ENCODE measurements at regions not wholly inside any gene's neighbourhood (a gene's known extent, or its start where the extent isn't known, plus 50 kb on each side); places are given as distances from the start of the nearest gene placed in this dataset.

GRCh38 chr11:15698855-15699254 lies 584.1 kb downstream of the INSC start:
- Histone ChIP-seq H3K4me3 (ENCODE audit: low read length) (no peak overlapping the region), H2AK5ac (ENCODE audit: low read length) (no peak overlapping the region), H4K8ac (ENCODE audit: low read depth, low read length) (no peak overlapping the region), H2BK5ac (ENCODE audit: low read length) (no peak overlapping the region), H3K9ac (ENCODE audit: low read length) (no peak overlapping the region), H4K5ac (ENCODE audit: low read length) (no peak overlapping the region), H3K56ac (ENCODE audit: low read length) (no peak overlapping the region), H3K27me3 (ENCODE audit: insufficient read depth, low read length, poor library complexity) (no peaks in the 10 kb centered on the region), H3K27ac (ENCODE audit: low read depth, low read length) (no peak overlapping the region), H3K36me3 (ENCODE audit: control insufficient read depth, insufficient read depth, low read length) (no peaks in the 10 kb centered on the region), H3K79me1 (ENCODE audit: low read length) (no peaks in the 10 kb centered on the region), H3K4ac (ENCODE audit: low read depth, low read length) (no peak overlapping the region), H3K18ac (ENCODE audit: low read length) (no peak overlapping the region), H2BK15ac (replicated peaks; ENCODE audit: low read depth) (no peak overlapping the region), H3K4me1 (ENCODE audit: control insufficient read depth, low read depth, low read length) (no peaks in the 10 kb centered on the region), H2BK120ac (ENCODE audit: low read depth, low read length) (no peak overlapping the region), H3K79me2 (ENCODE audit: control insufficient read depth, insufficient read depth, low read length) (no peaks in the 10 kb centered on the region), H3K23ac (ENCODE audit: low read length) (no peak overlapping the region), H3K4me2 (ENCODE audit: low read length) (no peak overlapping the region)
- no peak for DNase-seq
- WGBS (ENCODE audit: extremely low coverage, insufficient coverage, low lambda C conversion rate): no CpG with 5 or more reads among the region's 3 CpGs

- no peak overlapping the region for H3K23ac ChIP-seq (ENCODE audit: low read length)
- no peak overlapping the region for H3K4me3 ChIP-seq (ENCODE audit: low read length)
- H2BK15ac ChIP-seq (replicated peaks; ENCODE audit: low read depth): no peak overlapping the region
- H4K8ac ChIP-seq (ENCODE audit: low read depth, low read length): no peak overlapping the region
- DNase-seq: no peak
- no peak overlapping the region for H3K18ac ChIP-seq (ENCODE audit: low read length)
- H3K4me2 ChIP-seq (ENCODE audit: low read length): no peak overlapping the region
- no peaks in the 10 kb centered on the region for H3K79me1 ChIP-seq (ENCODE audit: low read length)
- H3K56ac ChIP-seq (ENCODE audit: low read length): no peak overlapping the region
- no peaks in the 10 kb centered on the region for H3K36me3 ChIP-seq (ENCODE audit: control insufficient read depth, insufficient read depth, low read length)
- no peak overlapping the region for H3K9ac ChIP-seq (ENCODE audit: low read length)
- WGBS (ENCODE audit: extremely low coverage, insufficient coverage, low lambda C conversion rate): no CpG with 5 or more reads among the region's 3 CpGs
- no peak overlapping the region for H2AK5ac ChIP-seq (ENCODE audit: low read length)
- H3K4ac ChIP-seq (ENCODE audit: low read depth, low read length): no peak overlapping the region
- H3K27ac ChIP-seq (ENCODE audit: low read depth, low read length): no peak overlapping the region
- H4K5ac ChIP-seq (ENCODE audit: low read length): no peak overlapping the region
- no peak overlapping the region for H2BK120ac ChIP-seq (ENCODE audit: low read depth, low read length)
- H2BK5ac ChIP-seq (ENCODE audit: low read length): no peak overlapping the region
- H3K79me2 ChIP-seq (ENCODE audit: control insufficient read depth, insufficient read depth, low read length): no peaks in the 10 kb centered on the region
- H3K4me1 ChIP-seq (ENCODE audit: control insufficient read depth, low read depth, low read length): no peaks in the 10 kb centered on the region
- H3K27me3 ChIP-seq (ENCODE audit: insufficient read depth, low read length, poor library complexity): no peaks in the 10 kb centered on the region
Measured at GRCh38 chr11:15699978-15700377, 585.3 kb downstream of the INSC start.

- no CpG with 5 or more reads among the region's 3 CpGs for WGBS (ENCODE audit: extremely low coverage, insufficient coverage, low lambda C conversion rate)
- H4K8ac ChIP-seq (ENCODE audit: low read depth, low read length): no peak overlapping the region
- H3K4ac ChIP-seq (ENCODE audit: low read depth, low read length): no peak overlapping the region
- no peak overlapping the region for H2BK120ac ChIP-seq (ENCODE audit: low read depth, low read length)
- H3K27ac ChIP-seq (ENCODE audit: low read depth, low read length): no peak overlapping the region
- no peaks in the 10 kb centered on the region for H3K36me3 ChIP-seq (ENCODE audit: control insufficient read depth, insufficient read depth, low read length)
- H3K23ac ChIP-seq (ENCODE audit: low read length): no peak overlapping the region
- H3K4me1 ChIP-seq (ENCODE audit: control insufficient read depth, low read depth, low read length): no peaks in the 10 kb centered on the region
- no peaks in the 10 kb centered on the region for H3K27me3 ChIP-seq (ENCODE audit: insufficient read depth, low read length, poor library complexity)
- DNase-seq: no peak
- no peaks in the 10 kb centered on the region for H3K79me2 ChIP-seq (ENCODE audit: control insufficient read depth, insufficient read depth, low read length)
- no peak overlapping the region for H3K9ac ChIP-seq (ENCODE audit: low read length)
- H3K79me1 ChIP-seq (ENCODE audit: low read length): no peaks in the 10 kb centered on the region
- no peak overlapping the region for H3K4me2 ChIP-seq (ENCODE audit: low read length)
- no peak overlapping the region for H2AK5ac ChIP-seq (ENCODE audit: low read length)
- H2BK5ac ChIP-seq (ENCODE audit: low read length): no peak overlapping the region
- no peak overlapping the region for H3K18ac ChIP-seq (ENCODE audit: low read length)
- H3K56ac ChIP-seq (ENCODE audit: low read length): no peak overlapping the region
- no peak overlapping the region for H3K4me3 ChIP-seq (ENCODE audit: low read length)
- no peak overlapping the region for H2BK15ac ChIP-seq (replicated peaks; ENCODE audit: low read depth)
- H4K5ac ChIP-seq (ENCODE audit: low read length): no peak overlapping the region
Measured at GRCh38 chr11:15700456-15700855, 585.7 kb downstream of the INSC start.

GRCh38 chr11:15704064-15704463 lies 589.3 kb downstream of the INSC start:
- no peak overlapping the region for H3K4me2 ChIP-seq (ENCODE audit: low read length)
- H3K27me3 ChIP-seq (ENCODE audit: insufficient read depth, low read length, poor library complexity): no peaks in the 10 kb centered on the region
- no peak overlapping the region for H2BK120ac ChIP-seq (ENCODE audit: low read depth, low read length)
- no peak overlapping the region for H2BK5ac ChIP-seq (ENCODE audit: low read length)
- H3K79me2 ChIP-seq (ENCODE audit: control insufficient read depth, insufficient read depth, low read length): no peaks in the 10 kb centered on the region
- no peak overlapping the region for H3K27ac ChIP-seq (ENCODE audit: low read depth, low read length)
- no peaks in the 10 kb centered on the region for H3K36me3 ChIP-seq (ENCODE audit: control insufficient read depth, insufficient read depth, low read length)
- H4K5ac ChIP-seq (ENCODE audit: low read length): no peak overlapping the region
- H3K4me3 ChIP-seq (ENCODE audit: low read length): no peak overlapping the region
- no peak overlapping the region for H2AK5ac ChIP-seq (ENCODE audit: low read length)
- H3K23ac ChIP-seq (ENCODE audit: low read length): no peak overlapping the region
- H3K4ac ChIP-seq (ENCODE audit: low read depth, low read length): no peak overlapping the region
- no peak overlapping the region for H3K56ac ChIP-seq (ENCODE audit: low read length)
- peaks cover 4% of the 10 kb centered on the region for H3K4me1 ChIP-seq (ENCODE audit: control insufficient read depth, low read depth, low read length)
- H3K9ac ChIP-seq (ENCODE audit: low read length): no peak overlapping the region
- H3K18ac ChIP-seq (ENCODE audit: low read length): no peak overlapping the region
- WGBS (ENCODE audit: extremely low coverage, insufficient coverage, low lambda C conversion rate): no CpG with 5 or more reads among the region's 1 CpG
- H4K8ac ChIP-seq (ENCODE audit: low read depth, low read length): no peak overlapping the region
- H2BK15ac ChIP-seq (replicated peaks; ENCODE audit: low read depth): no peak overlapping the region
- H3K79me1 ChIP-seq (ENCODE audit: low read length): no peaks in the 10 kb centered on the region
- DNase-seq: no peak

GRCh38 chr11:15704556-15704955 lies 589.8 kb downstream of the INSC start:
- H3K79me2 ChIP-seq (ENCODE audit: control insufficient read depth, insufficient read depth, low read length): no peaks in the 10 kb centered on the region
- no peak overlapping the region for H3K23ac ChIP-seq (ENCODE audit: low read length)
- H3K79me1 ChIP-seq (ENCODE audit: low read length): no peaks in the 10 kb centered on the region
- no peaks in the 10 kb centered on the region for H3K36me3 ChIP-seq (ENCODE audit: control insufficient read depth, insufficient read depth, low read length)
- H3K18ac ChIP-seq (ENCODE audit: low read length): no peak overlapping the region
- no peak overlapping the region for H3K27ac ChIP-seq (ENCODE audit: low read depth, low read length)
- no peak overlapping the region for H2BK120ac ChIP-seq (ENCODE audit: low read depth, low read length)
- no peak overlapping the region for H2AK5ac ChIP-seq (ENCODE audit: low read length)
- peaks cover 4% of the 10 kb centered on the region for H3K4me1 ChIP-seq (ENCODE audit: control insufficient read depth, low read depth, low read length)
- no peak for DNase-seq
- H3K9ac ChIP-seq (ENCODE audit: low read length): no peak overlapping the region
- no peak overlapping the region for H3K4me3 ChIP-seq (ENCODE audit: low read length)
- no peak overlapping the region for H4K8ac ChIP-seq (ENCODE audit: low read depth, low read length)
- no peaks in the 10 kb centered on the region for H3K27me3 ChIP-seq (ENCODE audit: insufficient read depth, low read length, poor library complexity)
- no peak overlapping the region for H3K4me2 ChIP-seq (ENCODE audit: low read length)
- no peak overlapping the region for H3K56ac ChIP-seq (ENCODE audit: low read length)
- no peak overlapping the region for H3K4ac ChIP-seq (ENCODE audit: low read depth, low read length)
- H2BK5ac ChIP-seq (ENCODE audit: low read length): no peak overlapping the region
- no peak overlapping the region for H2BK15ac ChIP-seq (replicated peaks; ENCODE audit: low read depth)
- H4K5ac ChIP-seq (ENCODE audit: low read length): no peak overlapping the region

GRCh38 chr11:15705891-15706290 lies 591.2 kb downstream of the INSC start:
- H3K4me1 ChIP-seq (ENCODE audit: control insufficient read depth, low read depth, low read length): peaks cover 8% of the 10 kb centered on the region
- H2BK5ac ChIP-seq (ENCODE audit: low read length): no peak overlapping the region
- no peaks in the 10 kb centered on the region for H3K27me3 ChIP-seq (ENCODE audit: insufficient read depth, low read length, poor library complexity)
- no peak overlapping the region for H4K8ac ChIP-seq (ENCODE audit: low read depth, low read length)
- H3K36me3 ChIP-seq (ENCODE audit: control insufficient read depth, insufficient read depth, low read length): no peaks in the 10 kb centered on the region
- no peak overlapping the region for H3K4me3 ChIP-seq (ENCODE audit: low read length)
- H3K79me1 ChIP-seq (ENCODE audit: low read length): no peaks in the 10 kb centered on the region
- H3K18ac ChIP-seq (ENCODE audit: low read length): no peak overlapping the region
- no peak for DNase-seq
- H2BK15ac ChIP-seq (replicated peaks; ENCODE audit: low read depth): no peak overlapping the region
- H3K79me2 ChIP-seq (ENCODE audit: control insufficient read depth, insufficient read depth, low read length): no peaks in the 10 kb centered on the region
- H3K4me2 ChIP-seq (ENCODE audit: low read length): no peak overlapping the region
- H3K56ac ChIP-seq (ENCODE audit: low read length): no peak overlapping the region
- no peak overlapping the region for H2AK5ac ChIP-seq (ENCODE audit: low read length)
- no peak overlapping the region for H3K23ac ChIP-seq (ENCODE audit: low read length)
- H3K4ac ChIP-seq (ENCODE audit: low read depth, low read length): no peak overlapping the region
- H3K9ac ChIP-seq (ENCODE audit: low read length): no peak overlapping the region
- no peak overlapping the region for H2BK120ac ChIP-seq (ENCODE audit: low read depth, low read length)
- no peak overlapping the region for H4K5ac ChIP-seq (ENCODE audit: low read length)
- WGBS (ENCODE audit: extremely low coverage, insufficient coverage, low lambda C conversion rate): no CpG with 5 or more reads among the region's 5 CpGs
- H3K27ac ChIP-seq (ENCODE audit: low read depth, low read length): no peak overlapping the region
